OCI-LY7 (cell line): ENCODE measurements at regions not wholly inside any gene's neighbourhood (a gene's known extent, or its start where the extent isn't known, plus 50 kb on each side); places are given as distances from the start of the nearest gene placed in this dataset.

Source experiments
- BruUV-seq: library from RNA; stranded (reverse); fragments of 400-500 nt; replicated peaks from 2 replicates; lab custom pipeline; 2021; lab: Mats Ljungman, UMichigan
- CTCF ChIA-PET: fragments of 300-600 bp; sonication (Branson Sonifier 250); formaldehyde crosslinking; loops from one replicate; lab custom pipeline; 2022; ENCODE audit warnings: antibody characterized with exemption; ENCODE audit not compliant: unreplicated experiment; lab: Charles Lee
- POLR2A ChIA-PET: fragments of 300-600 bp; sonication (Branson Sonifier 250); formaldehyde crosslinking; loops from one replicate; lab custom pipeline; 2022; ENCODE audit warnings: antibody characterized with exemption; lab: Charles Lee
- DNase-seq: peaks from one replicate; pipeline ENCODE4 v3.0.0-alpha.2; 2015; ENCODE audit warnings: low spot score
- H2AFZ ChIP-seq: fragments of 200-600 bp; sonication (generic), shearing (Covaris generic); 2 replicates; pipeline ENCODE4 v1.6.1; 2014; ENCODE audit warnings: mild to moderate bottlenecking, antibody characterized with exemption, low read length, moderate library complexity
- H3K27ac ChIP-seq: fragments of 200-600 bp; sonication (generic); 2 replicates; pipeline ENCODE4 v1.5.1; 2014; ENCODE audit warnings: mixed run types, low read depth, mild to moderate bottlenecking, moderate library complexity, low read length, inconsistent platforms; ENCODE audit not compliant: poor library complexity, severe bottlenecking
- H3K36me3 ChIP-seq: fragments of 200-600 bp; sonication (generic); 2 replicates; pipeline ENCODE4 v1.6.1; 2014; ENCODE audit warnings: mild to moderate bottlenecking, antibody characterized with exemption, low read length, moderate library complexity, mixed read lengths; ENCODE audit not compliant: insufficient read depth
- H3K4me1 ChIP-seq: fragments of 200-600 bp; sonication (generic); 2 replicates; pipeline ENCODE4 v1.5.1; 2014; ENCODE audit warnings: mild to moderate bottlenecking, low read length; ENCODE audit not compliant: insufficient read depth, poor library complexity, severe bottlenecking
- H3K4me2 ChIP-seq: fragments of 200-600 bp; sonication (generic); 2 replicates; pipeline ENCODE4 v1.6.1; 2014; ENCODE audit warnings: mild to moderate bottlenecking, low read length
- H3K4me3 ChIP-seq: fragments of 200-600 bp; sonication (generic); 2 replicates; pipeline ENCODE4 v1.5.1; 2014; ENCODE audit warnings: mild to moderate bottlenecking, low read depth, low read length; ENCODE audit not compliant: poor library complexity, severe bottlenecking
- H3K79me2 ChIP-seq: fragments of 200-600 bp; sonication (generic); 2 replicates; pipeline ENCODE4 v1.6.1; 2016; ENCODE audit warnings: low read depth, mild to moderate bottlenecking, low read length, moderate library complexity, mixed read lengths; ENCODE audit not compliant: insufficient read depth
- H3K9me2 ChIP-seq: fragments of 200-600 bp; sonication (generic); 2 replicates; pipeline ENCODE4 v1.6.1; 2016; ENCODE audit warnings: mild to moderate bottlenecking, low read length, mixed read lengths; ENCODE audit not compliant: insufficient read depth
- H3K9me3 ChIP-seq: fragments of 200-600 bp; sonication (generic); 2 replicates; pipeline ENCODE4 v1.6.1; 2014; ENCODE audit warnings: mild to moderate bottlenecking, mixed run types, low read length, mixed read lengths
- H4K20me1 ChIP-seq: fragments of 200-600 bp; sonication (generic); 2 replicates; pipeline ENCODE4 v1.6.1; 2014; ENCODE audit warnings: mild to moderate bottlenecking, antibody characterized with exemption, low read length, moderate library complexity, mixed read lengths; ENCODE audit not compliant: insufficient read depth
- EZH2phosphoT487 ChIP-seq: fragments of 200-600 bp; sonication (generic); IDR thresholded peaks from 2 replicates; pipeline ENCODE4 v1.6.1; 2018; ENCODE audit warnings: low read depth, borderline replicate concordance, mild to moderate bottlenecking, mixed run types, antibody characterized with exemption, low read length, moderate library complexity, mixed read lengths
- intact Hi-C: fragments of 100-400 bp; cut with micrococcal nuclease; formaldehyde crosslinking; loops from one replicate; pipeline ENCODE4 v1.10.0; 2022; ENCODE audit not compliant: unreplicated experiment
- TF ChIP-seq, protein P1 (sequence below): fragments of 200-600 bp; sonication (generic); conservative IDR thresholded peaks from 2 replicates; pipeline ENCODE4 v1.5.1; 2014; ENCODE audit warnings: mild to moderate bottlenecking, antibody characterized with exemption, low read length, moderate library complexity, mixed read lengths

DNA sequence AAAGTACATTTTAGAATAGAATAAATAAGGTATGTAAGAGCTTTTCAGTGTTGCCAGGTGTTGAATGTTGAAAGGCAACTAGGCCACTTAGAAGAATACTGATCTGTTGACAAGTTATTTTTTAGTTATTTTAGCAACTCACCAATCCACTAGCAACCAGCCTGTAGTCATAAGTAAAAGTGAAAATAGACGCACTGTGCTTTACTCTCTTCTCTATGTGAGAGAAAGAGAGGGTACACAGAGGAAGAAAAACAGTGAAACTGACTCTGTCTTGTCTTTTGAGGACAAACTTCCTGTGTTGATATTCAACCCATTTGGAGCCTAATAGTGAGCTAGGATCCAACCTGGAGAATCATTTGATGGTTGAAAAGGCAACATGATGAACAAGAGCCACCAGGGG, 327.1 kb upstream of the GOLIM4 start:
- Histone ChIP-seq H4K20me1 (no peaks in the 10 kb centered on the region), H3K9me2 (no peaks in the 10 kb centered on the region), H2AFZ (no peak overlapping the region), H3K36me3 (no peaks in the 10 kb centered on the region), H3K79me2 (no peaks in the 10 kb centered on the region), H3K4me2 (no peak overlapping the region), H3K4me1 (no peaks in the 10 kb centered on the region), H3K4me3 (no peak overlapping the region), H3K27ac (no peak overlapping the region), H3K9me3 (no peaks in the 10 kb centered on the region)
- TF ChIP-seq, protein P1, sequence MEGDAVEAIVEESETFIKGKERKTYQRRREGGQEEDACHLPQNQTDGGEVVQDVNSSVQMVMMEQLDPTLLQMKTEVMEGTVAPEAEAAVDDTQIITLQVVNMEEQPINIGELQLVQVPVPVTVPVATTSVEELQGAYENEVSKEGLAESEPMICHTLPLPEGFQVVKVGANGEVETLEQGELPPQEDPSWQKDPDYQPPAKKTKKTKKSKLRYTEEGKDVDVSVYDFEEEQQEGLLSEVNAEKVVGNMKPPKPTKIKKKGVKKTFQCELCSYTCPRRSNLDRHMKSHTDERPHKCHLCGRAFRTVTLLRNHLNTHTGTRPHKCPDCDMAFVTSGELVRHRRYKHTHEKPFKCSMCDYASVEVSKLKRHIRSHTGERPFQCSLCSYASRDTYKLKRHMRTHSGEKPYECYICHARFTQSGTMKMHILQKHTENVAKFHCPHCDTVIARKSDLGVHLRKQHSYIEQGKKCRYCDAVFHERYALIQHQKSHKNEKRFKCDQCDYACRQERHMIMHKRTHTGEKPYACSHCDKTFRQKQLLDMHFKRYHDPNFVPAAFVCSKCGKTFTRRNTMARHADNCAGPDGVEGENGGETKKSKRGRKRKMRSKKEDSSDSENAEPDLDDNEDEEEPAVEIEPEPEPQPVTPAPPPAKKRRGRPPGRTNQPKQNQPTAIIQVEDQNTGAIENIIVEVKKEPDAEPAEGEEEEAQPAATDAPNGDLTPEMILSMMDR: no peak
- no peak for TF ChIP-seq EZH2phosphoT487
- intact Hi-C loops: no loop called here
- CTCF ChIA-PET: no interaction called here
- POLR2A ChIA-PET: no interaction called here
- no TSS peak for BruUV-seq
- no peak for DNase-seq

DNA sequence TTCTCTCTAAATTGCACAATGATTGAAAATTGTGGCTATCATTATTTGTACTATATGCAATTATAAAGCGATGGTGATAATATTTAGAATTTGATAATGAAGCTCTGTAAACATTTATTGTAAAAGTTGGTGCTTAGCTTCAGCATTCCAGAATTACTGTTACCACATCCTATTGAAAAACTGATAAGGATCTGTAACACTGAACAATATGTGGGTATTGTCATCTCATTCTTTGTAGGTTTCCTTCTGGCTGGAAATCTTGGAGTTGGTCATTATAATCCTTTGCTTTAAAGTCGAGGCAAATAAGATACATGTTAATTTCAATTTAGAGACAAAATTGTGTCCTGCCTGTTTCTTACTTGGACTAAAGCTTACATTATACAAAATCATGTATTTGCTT, 323.4 kb upstream of the GOLIM4 start:
- DNase-seq: no peak
- Histone ChIP-seq H3K27ac (no peak overlapping the region), H3K79me2 (no peaks in the 10 kb centered on the region), H3K36me3 (no peaks in the 10 kb centered on the region), H3K9me2 (no peaks in the 10 kb centered on the region), H3K4me1 (no peaks in the 10 kb centered on the region), H3K4me2 (no peak overlapping the region), H3K4me3 (no peak overlapping the region), H3K9me3 (no peaks in the 10 kb centered on the region), H4K20me1 (no peaks in the 10 kb centered on the region), H2AFZ (no peak overlapping the region)
- no TSS peak for BruUV-seq
- ChIA-PET POLR2A (interaction anchor here (0.6 kb wide), 1 partner anchor 386 kb away, joined by 3 read pairs; no protein-coding TSS in a partner anchor), CTCF (no interaction called here)
- intact Hi-C loops: no loop called here
- TF ChIP-seq, protein P1: no peak
- no peak for TF ChIP-seq EZH2phosphoT487

DNA sequence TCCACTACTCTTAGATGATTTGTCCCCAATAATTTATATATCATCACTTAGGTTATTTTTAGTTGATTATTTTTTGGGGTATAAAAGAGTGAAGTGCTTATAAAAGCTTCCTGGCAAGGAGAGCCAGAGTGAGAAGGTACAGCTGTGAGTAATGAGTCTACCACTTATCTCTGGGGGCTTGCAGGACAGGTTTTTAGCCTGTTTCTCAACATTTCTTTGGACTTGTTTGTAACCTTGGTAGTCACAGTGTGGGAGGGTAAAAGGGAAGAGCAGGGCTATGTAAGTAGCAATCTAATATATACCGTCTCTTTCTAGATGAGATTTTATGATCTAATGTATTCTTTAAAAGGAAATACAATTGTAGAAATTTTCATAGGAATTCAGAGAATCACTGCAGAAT, 321.3 kb upstream of the GOLIM4 start:
- Histone ChIP-seq H3K36me3 (no peaks in the 10 kb centered on the region), H4K20me1 (no peaks in the 10 kb centered on the region), H3K4me2 (no peak overlapping the region), H3K9me3 (no peaks in the 10 kb centered on the region), H3K4me3 (no peak overlapping the region), H3K4me1 (no peaks in the 10 kb centered on the region), H3K9me2 (no peaks in the 10 kb centered on the region), H3K79me2 (no peaks in the 10 kb centered on the region), H2AFZ (no peak overlapping the region), H3K27ac (no peak overlapping the region)
- no peak for TF ChIP-seq EZH2phosphoT487
- TF ChIP-seq, protein P1: no peak
- BruUV-seq: no TSS peak
- intact Hi-C loops: no loop called here
- POLR2A ChIA-PET: interaction anchor here (0.6 kb wide), 1 partner anchor 104 kb away, joined by 4 read pairs; no protein-coding TSS in a partner anchor
- no peak for DNase-seq
- CTCF ChIA-PET: no interaction called here
